Body of pancreas (tissue), 4 donors: ENCODE measurements at regions not wholly inside any gene's neighbourhood (a gene's known extent, or its start where the extent isn't known, plus 50 kb on each side); places are given as distances from the start of the nearest gene placed in this dataset.

Source experiments
- ATAC-seq: fragments of 150-250 bp; one replicate; pipeline ENCODE4 v1.9.1; 2016
- DNase-seq, 4 donors: peaks; one replicate each; pipeline ENCODE4 v3.0.0-alpha.2; 2019
- H3K27ac ChIP-seq, 4 donors: fragments of 200-600 bp; sonication (generic); 1 replicate in 3 of 4; 2 replicates in 1 of 4; pipeline versions ENCODE4 v1.5.1 to v1.6.1; 2016 to 2019; ENCODE audit warnings: mild to moderate bottlenecking in 1 of 4, mixed read lengths in 1 of 4, moderate library complexity in 1 of 4
- H3K27me3 ChIP-seq, 2 donors: fragments of 200-600 bp; sonication (generic); one replicate each; pipeline ENCODE4 v1.6.0; 2016; ENCODE audit warnings: mild to moderate bottlenecking in 1 of 2
- H3K36me3 ChIP-seq, 2 donors: fragments of 200-600 bp; sonication (generic); replicated peaks in 1 of 2; 2 replicates each; pipeline ENCODE4 v1.5.1; 2016; ENCODE audit warnings: low read depth in 2 of 2; ENCODE audit not compliant: insufficient read depth in 1 of 2
- H3K4me1 ChIP-seq: fragments of 200-600 bp; sonication (generic); one replicate; pipeline ENCODE4 v1.6.0; 2016
- H3K4me3 ChIP-seq, 2 donors: fragments of 200-600 bp; sonication (generic); 1 replicate in 1 of 2; 2 replicates in 1 of 2; pipeline ENCODE4 v1.5.1; 2016 to 2019
- H3K9me3 ChIP-seq, 3 donors: fragments of 200-600 bp; sonication (generic); 1 replicate in 2 of 3; 2 replicates in 1 of 3; pipeline ENCODE4 v1.5.1; 2016
- POLR2A ChIP-seq, 3 donors: fragments of 450-650 bp; IDR thresholded peaks; one replicate each; pipeline ENCODE4 v1.6.1; 2016; ENCODE audit warnings: antibody characterized with exemption in 3 of 3, mild to moderate bottlenecking in 2 of 3
- WGBS, 2 donors: methylation state at CpG; one replicate each; pipeline ENCODE4 v1.1.5; 2017; 5-methylcytosine and 5-hydroxymethylcytosine counted together
- intact Hi-C: fragments of 100-400 bp; cut with DNase I; formaldehyde crosslinking; loops from one replicate; pipeline ENCODE4 v1.15.1; 2023
- TF ChIP-seq, protein P1 (sequence below), 7 experiments: fragments of 450-650 bp in 4 of 7; fragments of 200-600 bp in 3 of 7; sonication (generic) in 3 of 7; IDR thresholded peaks; one replicate each; pipeline ENCODE4 v1.5.1; 2016 to 2019; ENCODE audit warnings: antibody characterized with exemption in 7 of 7

DNA sequence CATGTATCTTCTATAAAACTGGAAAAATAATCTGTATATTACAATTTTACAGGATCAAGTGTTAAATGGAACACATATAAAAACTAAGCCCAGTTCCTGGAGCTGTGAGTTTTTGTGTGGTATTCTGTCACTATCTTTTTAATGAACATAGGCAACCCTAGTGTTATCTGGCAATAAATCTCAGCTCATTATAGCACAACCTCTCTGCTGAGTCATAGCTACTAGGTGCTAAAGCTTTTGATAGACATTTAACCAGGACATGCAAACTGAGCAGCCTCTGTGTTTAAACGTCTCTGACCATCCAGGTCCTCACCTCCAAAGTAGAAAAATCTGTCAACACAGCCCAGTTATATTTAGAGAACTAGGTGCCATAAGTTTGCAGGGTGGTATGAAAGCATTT, 91.0 kb upstream of the CARD18 start:
- ATAC-seq: no peak
- intact Hi-C loops: no loop called here
- 25 to 50% methylated on average over 1 of the region's 1 CpG for WGBS, 2 donors
- Histone ChIP-seq H3K4me1 (no peaks in the 10 kb centered on the region), H3K4me3 (no peak overlapping the region), H3K27ac (no peak overlapping the region), H3K36me3 (no peaks in the 10 kb centered on the region), H3K27me3 (no peaks in the 10 kb centered on the region), H3K9me3 (no peaks in the 10 kb centered on the region)
- TF ChIP-seq, protein P1, sequence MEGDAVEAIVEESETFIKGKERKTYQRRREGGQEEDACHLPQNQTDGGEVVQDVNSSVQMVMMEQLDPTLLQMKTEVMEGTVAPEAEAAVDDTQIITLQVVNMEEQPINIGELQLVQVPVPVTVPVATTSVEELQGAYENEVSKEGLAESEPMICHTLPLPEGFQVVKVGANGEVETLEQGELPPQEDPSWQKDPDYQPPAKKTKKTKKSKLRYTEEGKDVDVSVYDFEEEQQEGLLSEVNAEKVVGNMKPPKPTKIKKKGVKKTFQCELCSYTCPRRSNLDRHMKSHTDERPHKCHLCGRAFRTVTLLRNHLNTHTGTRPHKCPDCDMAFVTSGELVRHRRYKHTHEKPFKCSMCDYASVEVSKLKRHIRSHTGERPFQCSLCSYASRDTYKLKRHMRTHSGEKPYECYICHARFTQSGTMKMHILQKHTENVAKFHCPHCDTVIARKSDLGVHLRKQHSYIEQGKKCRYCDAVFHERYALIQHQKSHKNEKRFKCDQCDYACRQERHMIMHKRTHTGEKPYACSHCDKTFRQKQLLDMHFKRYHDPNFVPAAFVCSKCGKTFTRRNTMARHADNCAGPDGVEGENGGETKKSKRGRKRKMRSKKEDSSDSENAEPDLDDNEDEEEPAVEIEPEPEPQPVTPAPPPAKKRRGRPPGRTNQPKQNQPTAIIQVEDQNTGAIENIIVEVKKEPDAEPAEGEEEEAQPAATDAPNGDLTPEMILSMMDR (IDR thresholded peaks at IDR 0.05): no peak
- TF ChIP-seq POLR2A (IDR thresholded peaks at IDR 0.05): no peak
- no peak for DNase-seq

DNA sequence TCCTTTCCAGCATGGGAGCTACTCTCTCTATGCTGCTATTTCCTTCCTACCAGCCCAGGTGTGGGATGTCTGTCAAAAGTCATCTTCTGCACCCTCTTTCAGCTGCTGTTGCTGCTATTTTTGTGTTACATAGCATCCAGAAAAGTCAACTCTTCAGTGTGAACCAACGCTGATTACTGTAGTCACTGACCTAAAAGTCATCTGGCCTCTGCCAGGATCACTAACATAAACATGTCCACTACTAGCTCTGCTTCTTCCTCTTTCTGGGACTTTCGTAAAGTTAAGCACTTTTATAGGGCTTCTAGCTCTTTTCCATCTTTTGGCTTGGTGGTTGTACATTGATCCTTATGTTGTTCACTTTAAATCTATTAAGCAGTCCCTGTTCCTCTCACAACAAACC, 90.2 kb upstream of the CARD18 start:
- Histone ChIP-seq H3K4me1 (no peaks in the 10 kb centered on the region), H3K27ac (no peak overlapping the region), H3K36me3 (no peaks in the 10 kb centered on the region), H3K4me3 (no peak overlapping the region), H3K27me3 (no peaks in the 10 kb centered on the region), H3K9me3 (no peaks in the 10 kb centered on the region)
- no peak for DNase-seq
- WGBS, 2 donors: 68 to 89% methylated on average over 2 of the region's 2 CpGs
- TF ChIP-seq, protein P1 (IDR thresholded peaks at IDR 0.05): no peak
- TF ChIP-seq POLR2A (IDR thresholded peaks at IDR 0.05): no peak
- intact Hi-C loops: no loop called here
- ATAC-seq: no peak

DNA sequence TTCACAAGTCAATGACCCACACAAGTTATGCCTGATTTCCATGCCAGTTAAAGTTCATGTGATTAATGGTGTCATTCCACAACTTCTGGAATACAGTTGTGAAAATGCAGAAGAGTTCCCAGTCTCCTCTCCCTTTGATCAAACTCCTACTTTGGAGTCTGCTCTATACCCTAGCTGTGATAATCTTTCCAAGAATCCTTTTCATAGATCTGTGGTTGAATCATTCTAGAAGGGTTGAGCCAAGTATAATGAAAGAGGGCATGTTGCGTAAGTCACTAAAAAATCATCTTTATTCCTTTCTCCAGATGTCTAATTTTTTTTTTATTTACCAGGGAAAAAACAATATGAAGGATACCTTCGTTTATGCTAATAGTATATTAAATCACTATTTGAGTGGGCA, 89.7 kb upstream of the CARD18 start:
- ATAC-seq (no peak), DNase-seq (no peak)
- Histone ChIP-seq H3K36me3 (no peaks in the 10 kb centered on the region), H3K9me3 (no peaks in the 10 kb centered on the region), H3K4me3 (no peak overlapping the region), H3K27me3 (no peaks in the 10 kb centered on the region), H3K27ac (no peak overlapping the region), H3K4me1 (no peaks in the 10 kb centered on the region)
- WGBS, 2 donors: 64 to 73% methylated on average over 2 of the region's 2 CpGs
- no peak for TF ChIP-seq POLR2A (IDR thresholded peaks at IDR 0.05)
- TF ChIP-seq, protein P1 (IDR thresholded peaks at IDR 0.05): no peak
- intact Hi-C loops: no loop called here

DNA sequence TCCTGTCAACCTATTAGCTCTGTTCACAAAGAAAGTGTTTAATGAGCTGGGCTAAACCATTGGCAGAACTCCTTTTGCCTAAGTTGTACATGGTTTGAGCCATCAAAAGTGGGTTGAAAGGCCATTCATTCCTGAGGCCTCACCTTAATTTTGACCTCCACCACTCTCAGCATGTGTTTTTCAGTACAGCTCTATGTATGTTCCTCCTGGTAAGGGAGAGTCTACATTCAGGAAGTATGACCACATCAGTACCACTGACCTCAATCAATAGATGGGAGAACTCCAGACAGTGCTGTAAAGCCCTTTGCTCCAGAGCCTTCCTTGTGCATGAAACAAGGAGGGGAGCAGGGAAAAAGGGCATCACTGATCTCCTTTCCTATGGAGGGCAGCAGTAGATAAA, 87.8 kb upstream of the CARD18 start:
- H3K27me3 ChIP-seq: no peaks in the 10 kb centered on the region
- H3K4me3 ChIP-seq: no peak overlapping the region
- no peak for DNase-seq
- TF ChIP-seq, protein P1 (IDR thresholded peaks at IDR 0.05): no peak
- no peak for TF ChIP-seq POLR2A (IDR thresholded peaks at IDR 0.05)
- no peak for ATAC-seq
- intact Hi-C loops: no loop called here
- H3K36me3 ChIP-seq: no peaks in the 10 kb centered on the region
- H3K27ac ChIP-seq: no peak overlapping the region
- no peaks in the 10 kb centered on the region for H3K4me1 ChIP-seq
- no peaks in the 10 kb centered on the region for H3K9me3 ChIP-seq

DNA sequence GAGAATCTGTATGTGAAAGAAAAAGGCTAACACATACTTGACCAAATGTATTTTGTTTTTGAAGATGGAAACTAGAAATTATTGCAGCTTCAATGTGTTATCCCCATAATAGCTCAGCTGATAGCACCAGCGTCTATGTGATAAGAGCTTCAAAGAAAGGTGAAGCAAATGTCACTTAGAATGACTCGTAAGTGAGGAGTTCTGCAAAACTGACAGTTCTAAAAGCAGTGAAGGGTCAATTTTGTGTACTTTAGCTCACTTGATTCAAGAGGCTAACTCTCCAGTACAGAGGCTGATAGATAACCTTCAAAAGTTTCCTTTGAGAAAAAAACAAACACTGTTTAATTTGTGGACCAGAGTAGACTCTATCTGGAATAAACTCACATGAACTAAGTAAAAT, 87.2 kb upstream of the CARD18 start:
- ATAC-seq: no peak

More for the DNA sequence above, 87.2 kb upstream of the CARD18 start:
- Histone ChIP-seq H3K4me3 (no peak overlapping the region), H3K36me3 (no peaks in the 10 kb centered on the region), H3K4me1 (no peaks in the 10 kb centered on the region), H3K27me3 (no peaks in the 10 kb centered on the region), H3K9me3 (no peaks in the 10 kb centered on the region), H3K27ac (no peak overlapping the region)
- intact Hi-C loops: no loop called here
- 29 to 33% methylated on average over 2 of the region's 2 CpGs for WGBS, 2 donors
- TF ChIP-seq POLR2A (IDR thresholded peaks at IDR 0.05): no peak
- TF ChIP-seq, protein P1 (IDR thresholded peaks at IDR 0.05): no peak
- DNase-seq: no peak
